Stimulated activated CD4-positive, alpha-beta T cell treated with anti-CD3 and anti-CD28 coated beads, Interleukin-1b, Interleukin-23, amount 100 ng/mL, for 48 hours (primary cell): ENCODE measurements at regions not wholly inside any gene's neighbourhood (a gene's known extent, or its start where the extent isn't known, plus 50 kb on each side); places are given as distances from the start of the nearest gene placed in this dataset.

Experiments
- DNase-seq: peaks from one replicate; pipeline ENCODE4 v3.0.0-alpha.2; 2020

DNA sequence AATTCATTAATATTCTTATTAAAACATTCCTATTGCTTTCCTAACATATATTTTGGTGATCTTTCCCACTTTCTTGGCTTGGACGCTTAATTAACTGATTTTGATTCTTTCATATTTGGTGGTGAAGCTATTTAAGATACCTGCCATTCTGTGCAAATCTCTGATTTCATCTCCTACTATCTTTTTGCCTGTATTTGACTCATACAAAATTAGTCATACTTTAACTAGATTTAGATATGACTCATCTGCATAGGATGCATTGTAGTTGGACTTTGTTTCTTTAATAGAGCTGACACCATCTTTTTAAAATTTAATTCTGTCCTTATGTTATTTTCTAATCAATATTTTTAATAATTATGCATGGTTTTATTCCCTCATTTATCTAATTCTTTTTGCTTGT is 93.8 kb upstream of the PLPPR4 start:
- no peak for DNase-seq

DNA sequence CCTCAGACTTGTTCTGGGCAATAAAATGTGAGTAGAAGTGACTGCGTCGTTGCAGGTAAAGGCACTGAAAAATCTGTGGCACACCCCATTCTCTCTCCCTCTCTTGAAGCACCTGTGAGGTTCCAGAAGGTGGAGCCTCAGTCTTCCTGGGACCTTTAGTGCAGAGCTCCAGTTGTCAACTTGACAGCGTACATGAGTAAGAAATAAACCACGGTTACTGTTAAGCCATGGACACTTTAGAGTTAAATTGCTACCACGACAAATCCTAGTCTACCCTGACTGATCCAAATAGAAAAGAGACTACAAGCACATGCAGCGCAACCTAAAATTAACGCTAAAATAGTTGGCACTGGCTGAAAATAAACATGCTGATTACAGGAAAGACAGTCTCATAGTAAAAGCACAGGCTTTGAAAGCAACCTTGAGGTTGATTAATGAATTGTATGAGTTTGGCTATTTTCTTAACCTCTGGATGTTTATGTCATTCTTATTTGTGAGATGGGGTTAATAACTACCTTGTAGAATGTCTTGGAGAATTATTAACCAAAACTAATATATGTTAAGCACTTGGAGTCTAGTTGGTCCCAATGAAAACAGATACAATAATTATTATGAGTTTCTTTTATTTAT is 93.0 kb upstream of the PLPPR4 start:
- no peak for DNase-seq

GRCh38 chr1:99173282-99173681 is 91.0 kb upstream of the PLPPR4 start:
- DNase-seq = no peak

GRCh38 chr1:99173900-99174299 is 90.4 kb upstream of the PLPPR4 start:
- no peak for DNase-seq

DNA sequence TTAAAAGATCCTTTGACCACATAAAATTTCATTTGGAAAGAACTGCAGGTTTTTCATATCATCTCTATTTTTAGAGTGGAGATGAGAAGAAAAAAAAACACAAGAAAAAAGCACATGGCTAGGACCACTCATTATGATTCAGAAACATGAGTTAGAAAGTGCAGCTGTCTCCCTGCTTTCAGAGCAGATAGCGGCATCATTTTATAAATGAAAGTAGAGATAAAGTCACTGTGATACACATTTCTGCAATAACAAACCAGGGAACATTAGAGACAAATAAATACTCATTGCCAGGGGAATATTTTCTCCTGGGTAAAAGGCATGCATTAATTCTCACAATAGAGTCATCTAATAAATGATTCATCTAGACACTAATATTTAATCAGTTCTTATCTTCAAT is 87.5 kb upstream of the PLPPR4 start:
- no peak for DNase-seq

DNA sequence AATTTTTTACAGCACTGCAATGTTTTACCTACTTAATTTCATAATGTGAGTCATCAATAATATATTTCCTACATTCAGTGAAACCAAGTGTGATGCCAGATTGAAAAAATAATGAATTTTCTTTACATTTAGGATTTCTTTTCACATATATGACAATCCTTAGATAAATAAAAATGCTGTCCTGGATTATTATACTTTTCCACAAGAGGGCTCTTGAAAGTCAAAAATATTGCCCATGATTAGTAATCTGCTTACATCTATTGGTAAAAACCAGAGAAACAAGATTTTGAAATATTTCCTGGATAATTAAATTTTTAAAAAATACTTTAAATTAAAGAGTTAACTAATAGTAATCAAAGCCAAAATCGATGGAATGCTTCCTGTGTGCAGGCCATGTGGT is 86.8 kb upstream of the PLPPR4 start:
- DNase-seq = no peak

- DNase-seq = peak; percentile 58
These were observed 83.9 kb upstream of the PLPPR4 start for GRCh38 chr1:99180343-99180808.

DNA sequence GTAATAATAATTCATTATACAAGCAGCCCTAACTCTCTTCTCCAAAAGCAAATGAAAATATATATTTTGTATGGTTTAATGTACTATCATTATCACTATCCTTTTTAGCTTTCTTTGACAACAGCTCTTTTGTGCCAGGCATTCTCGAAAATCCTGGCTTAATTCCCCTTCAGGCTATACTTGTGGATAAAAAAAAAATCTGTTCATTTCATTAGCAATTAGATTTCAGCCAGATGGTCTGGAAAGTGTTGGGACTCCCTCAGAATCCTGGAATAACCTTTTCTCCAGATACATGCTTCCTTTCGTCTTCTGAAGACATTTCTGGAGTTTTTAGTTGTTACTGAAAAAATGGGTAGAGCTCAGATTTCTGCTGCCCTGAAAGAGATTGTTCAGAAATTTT is 83.4 kb upstream of the PLPPR4 start:
- no peak for DNase-seq

DNA sequence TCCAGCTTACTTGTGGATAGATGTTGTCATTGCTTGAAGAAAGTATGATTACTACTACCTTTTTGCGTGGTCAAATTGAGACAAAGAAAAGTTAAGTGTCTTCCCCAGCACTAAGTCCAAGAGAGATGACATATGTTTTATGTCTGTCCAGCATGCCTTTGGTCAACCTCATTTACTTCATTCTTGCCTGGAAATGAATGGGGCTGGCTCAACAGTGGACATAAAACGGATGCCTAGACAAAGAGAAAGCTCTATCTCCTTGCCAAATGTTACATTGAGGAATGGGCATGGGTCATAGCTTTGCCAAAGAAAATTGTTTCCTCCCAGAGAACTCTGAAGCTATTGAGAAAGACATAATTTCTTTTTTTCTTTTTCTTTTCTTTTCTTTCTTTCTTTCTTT is 82.4 kb upstream of the PLPPR4 start:
- no peak for DNase-seq

- DNase-seq = no peak
These were observed 79.1 kb upstream of the PLPPR4 start for GRCh38 chr1:99185196-99185595.

DNA sequence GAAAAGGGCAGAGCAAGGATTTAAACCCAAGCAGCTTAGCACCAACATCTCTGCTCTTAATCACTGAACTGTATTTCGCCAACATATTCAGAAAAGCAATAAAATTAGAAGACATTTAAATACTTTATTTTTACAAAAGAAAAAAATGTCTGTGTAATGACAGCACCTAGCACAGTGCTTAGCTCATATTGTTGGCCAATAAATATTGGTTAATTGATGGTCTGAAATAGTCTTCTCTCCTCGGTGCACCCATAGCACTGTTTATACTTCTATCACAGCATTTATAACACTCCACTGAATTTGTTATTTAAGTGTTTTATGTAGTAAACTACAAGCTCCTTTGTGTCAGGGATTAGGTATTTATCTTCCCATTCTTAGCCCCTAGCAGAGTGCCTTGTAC is 70.9 kb upstream of the PLPPR4 start:
- DNase-seq = no peak

DNA sequence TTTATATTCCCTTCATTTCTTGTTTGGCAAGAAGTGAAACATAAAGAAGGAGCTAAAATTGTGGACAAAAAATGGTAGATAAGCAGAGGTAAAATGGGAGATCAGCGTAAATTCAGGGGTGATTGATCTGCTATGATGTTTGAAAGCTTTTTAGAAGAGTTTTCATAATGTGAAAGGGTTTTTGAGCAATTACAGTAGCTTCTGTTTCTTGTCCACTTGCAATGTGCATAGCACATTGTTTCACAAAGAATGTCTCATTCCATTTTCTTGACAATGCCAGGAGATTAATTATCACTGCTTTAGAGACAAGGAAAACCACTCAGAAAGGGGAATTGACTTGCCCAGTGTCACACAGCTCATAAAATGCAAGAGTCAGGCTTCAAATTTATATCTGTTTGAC is 65.9 kb upstream of the PLPPR4 start:
- DNase-seq = no peak

- DNase-seq = no peak
These were observed 57.1 kb upstream of the PLPPR4 start for GRCh38 chr1:99207216-99207615.
